ENCODE measurements at regions not wholly inside any gene's neighbourhood (a gene's known extent, or its start where the extent isn't known, plus 50 kb on each side); places are given as distances from the start of the nearest gene placed in this dataset.

GRCh38 chr15:95368191-95368590, 962.3 kb upstream of the NR2F2 start:
- TF ChIP-seq, protein P1, sequence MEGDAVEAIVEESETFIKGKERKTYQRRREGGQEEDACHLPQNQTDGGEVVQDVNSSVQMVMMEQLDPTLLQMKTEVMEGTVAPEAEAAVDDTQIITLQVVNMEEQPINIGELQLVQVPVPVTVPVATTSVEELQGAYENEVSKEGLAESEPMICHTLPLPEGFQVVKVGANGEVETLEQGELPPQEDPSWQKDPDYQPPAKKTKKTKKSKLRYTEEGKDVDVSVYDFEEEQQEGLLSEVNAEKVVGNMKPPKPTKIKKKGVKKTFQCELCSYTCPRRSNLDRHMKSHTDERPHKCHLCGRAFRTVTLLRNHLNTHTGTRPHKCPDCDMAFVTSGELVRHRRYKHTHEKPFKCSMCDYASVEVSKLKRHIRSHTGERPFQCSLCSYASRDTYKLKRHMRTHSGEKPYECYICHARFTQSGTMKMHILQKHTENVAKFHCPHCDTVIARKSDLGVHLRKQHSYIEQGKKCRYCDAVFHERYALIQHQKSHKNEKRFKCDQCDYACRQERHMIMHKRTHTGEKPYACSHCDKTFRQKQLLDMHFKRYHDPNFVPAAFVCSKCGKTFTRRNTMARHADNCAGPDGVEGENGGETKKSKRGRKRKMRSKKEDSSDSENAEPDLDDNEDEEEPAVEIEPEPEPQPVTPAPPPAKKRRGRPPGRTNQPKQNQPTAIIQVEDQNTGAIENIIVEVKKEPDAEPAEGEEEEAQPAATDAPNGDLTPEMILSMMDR (IDR thresholded peaks at IDR 0.05), result no peak
- no peak for TF ChIP-seq POLR2AphosphoS5 (IDR thresholded peaks at IDR 0.05)
